Psoas muscle (tissue), 7 donors: ENCODE measurements at regions not wholly inside any gene's neighbourhood (a gene's known extent, or its start where the extent isn't known, plus 50 kb on each side); places are given as distances from the start of the nearest gene placed in this dataset.

ENCODE experiments used
- ATAC-seq, 4 donors: fragments of 200-7000 bp; cut with Tn5 transposase; one replicate each; pipeline ENCODE4 v1.9.1; 2020; ENCODE audit warnings: moderate library complexity in 3 of 4, mild to moderate bottlenecking in 2 of 4
- DNase-seq, 2 donors: peaks; one replicate each; pipeline ENCODE4 v3.0.0-alpha.2; 2020
- H3K27ac ChIP-seq: fragments of 200-600 bp; one replicate; pipeline ENCODE4 v1.8.0; 2022
- H3K27me3 ChIP-seq, 3 donors: fragments of 200-600 bp in 1 of 3; one replicate each; pipeline versions ENCODE4 v1.6.1 to v1.8.0; 2013 to 2022; ENCODE audit warnings: low read length in 2 of 3, mild to moderate bottlenecking in 2 of 3, moderate library complexity in 1 of 3; ENCODE audit not compliant: insufficient read depth in 3 of 3
- H3K36me3 ChIP-seq, 2 donors: fragments of 200-600 bp in 1 of 2; one replicate each; pipeline versions ENCODE4 v1.6.1 to v1.8.0; 2013 to 2022; ENCODE audit warnings: low read depth in 1 of 2, mild to moderate bottlenecking in 1 of 2, moderate library complexity in 1 of 2; ENCODE audit not compliant: insufficient read depth in 1 of 2
- H3K4me1 ChIP-seq: fragments of 200-600 bp; one replicate; pipeline ENCODE4 v1.8.0; 2022
- H3K4me3 ChIP-seq: fragments of 200-600 bp; one replicate; pipeline ENCODE4 v1.8.0; 2022; ENCODE audit warnings: mild to moderate bottlenecking
- H3K9me3 ChIP-seq: fragments of 200-600 bp; one replicate; pipeline ENCODE4 v1.8.0; 2022
- CTCF ChIP-seq: fragments of 200-600 bp; IDR thresholded peaks from one replicate; pipeline ENCODE4 v1.8.0; 2022; ENCODE audit warnings: antibody characterized with exemption
- WGBS, 3 donors: extraction: QIAGEN DNeasy Blood & Tissue Kit; methylation state at CpG; one replicate each; pipeline versions ENCODE4 v1.1.6 to v1.1.7; 2013; 5-methylcytosine and 5-hydroxymethylcytosine counted together
- intact Hi-C, 2 donors: fragments of 100-400 bp; cut with DNase I; formaldehyde crosslinking; loops; one replicate each; pipeline versions ENCODE4 v1.11.0 to v1.14.2; 2022
- donor health status: healthy with polysubstance abuse.
- donor health status: DM: no; HTN: no; CAD: no; lungs with moderate emphysema.
- donor health status: Bipolar disorder and iron deficiency.
- donor health status: healthy.
- donor health status: DM: yes; HTN: yes; CAD: no.
- donor health status: DM: no; HTN: no; CAD: no.
- donor health status: DM: yes; HTN: yes; CAD: no.

- no peak for TF ChIP-seq CTCF
- 81 to 87% (median 83%) methylated on average over 7 of the region's 7 CpGs for WGBS, 3 donors
- intact Hi-C loops, result no loop called here
- Histone ChIP-seq H3K4me1 (no peaks in the 10 kb centered on the region), H3K4me3 (no peak overlapping the region), H3K27me3 (no peaks in the 10 kb centered on the region), H3K27ac (no peak overlapping the region), H3K9me3 (no peaks in the 10 kb centered on the region), H3K36me3 (no peaks in the 10 kb centered on the region)
- ATAC-seq (no peak), DNase-seq (no peak)
Measured at GRCh38 chr4:18980516-18981233, 959.1 kb upstream of the LCORL start.

- no peaks in the 10 kb centered on the region for H3K27me3 ChIP-seq
- intact Hi-C loops, result no loop called here
- 70 to 75% (median 75%) methylated on average over 3 of the region's 3 CpGs for WGBS, 3 donors
- no peak for ATAC-seq
- TF ChIP-seq CTCF, result no peak
- H3K36me3 ChIP-seq, result no peaks in the 10 kb centered on the region
- DNase-seq, result no peak
- no peaks in the 10 kb centered on the region for H3K9me3 ChIP-seq
- H3K4me3 ChIP-seq, result no peak overlapping the region
- no peaks in the 10 kb centered on the region for H3K4me1 ChIP-seq
- H3K27ac ChIP-seq, result no peak overlapping the region
Measured at GRCh38 chr4:18976884-18977283, 955.3 kb upstream of the LCORL start.

- no peak for ATAC-seq
- Histone ChIP-seq H3K27ac (no peak overlapping the region), H3K4me1 (no peaks in the 10 kb centered on the region), H3K4me3 (no peak overlapping the region), H3K9me3 (no peaks in the 10 kb centered on the region), H3K27me3 (no peaks in the 10 kb centered on the region), H3K36me3 (no peaks in the 10 kb centered on the region)
- no peak for TF ChIP-seq CTCF
- WGBS, 3 donors, result 47 to 56% (median 49%) methylated on average over 6 of the region's 6 CpGs
- intact Hi-C loops, result no loop called here
- no peak for DNase-seq
Measured at GRCh38 chr4:18975916-18976808, 954.6 kb upstream of the LCORL start.

GRCh38 chr4:18973296-18973695, 951.7 kb upstream of the LCORL start:
- intact Hi-C loops, result no loop called here
- H3K36me3 ChIP-seq, result no peaks in the 10 kb centered on the region
- no peak for TF ChIP-seq CTCF
- H3K27ac ChIP-seq, result no peak overlapping the region
- WGBS, 3 donors, result 19 to 45% (median 30%) methylated on average over 1 of the region's 1 CpG
- no peak overlapping the region for H3K4me3 ChIP-seq
- no peaks in the 10 kb centered on the region for H3K4me1 ChIP-seq
- no peaks in the 10 kb centered on the region for H3K27me3 ChIP-seq
- ATAC-seq (no peak), DNase-seq (no peak)
- H3K9me3 ChIP-seq, result no peaks in the 10 kb centered on the region
